GM18867 (cell line): ENCODE measurements at regions not wholly inside any gene's neighbourhood (a gene's known extent, or its start where the extent isn't known, plus 50 kb on each side); places are given as distances from the start of the nearest gene placed in this dataset.

Source experiments
- ATAC-seq: cut with Tn5 transposase; IDR thresholded peaks from one replicate; pipeline ENCODE4 v1.9.1; 2021; ENCODE audit warnings: mild to moderate bottlenecking, moderate library complexity; ENCODE audit not compliant: unreplicated experiment

DNA sequence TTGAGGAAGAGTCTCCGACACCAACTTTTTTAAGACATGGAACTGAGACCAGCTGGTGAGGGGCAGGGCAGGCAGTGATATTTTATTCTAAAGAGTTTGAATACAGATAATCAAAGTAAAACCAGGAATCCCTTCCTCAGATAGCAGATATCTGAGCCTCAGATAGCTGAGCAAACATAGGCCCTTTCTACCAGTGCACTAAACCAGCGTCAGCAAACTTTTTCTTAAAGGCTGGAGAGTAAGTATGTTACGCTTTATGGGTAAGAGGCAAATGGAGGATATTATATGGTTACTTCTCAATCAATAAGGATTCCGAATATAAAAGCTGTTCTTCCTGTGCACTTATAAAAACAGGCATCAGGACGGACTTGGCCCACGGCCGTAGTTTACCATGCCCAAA lies 73.9 kb downstream of the WNT5A start:
- no peak for ATAC-seq

DNA sequence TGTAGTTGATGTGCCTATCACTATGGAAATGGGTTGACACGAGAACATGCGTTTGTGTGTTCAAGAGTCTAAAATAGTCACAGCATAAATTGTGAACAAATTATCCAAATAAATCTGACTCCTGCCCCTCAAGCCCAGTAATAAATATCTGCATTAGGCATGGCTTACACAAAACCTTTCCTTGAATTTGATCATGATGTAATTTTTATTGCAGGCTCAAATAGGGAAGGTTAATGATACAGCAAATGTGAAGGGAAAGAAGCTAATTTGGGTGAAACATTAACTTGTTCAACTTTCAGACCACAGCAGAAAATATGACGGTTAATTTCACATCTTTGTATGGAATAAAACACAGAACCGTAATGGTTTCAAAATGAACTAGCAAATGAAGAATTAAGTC lies 74.6 kb downstream of the WNT5A start:
- ATAC-seq = no peak

DNA sequence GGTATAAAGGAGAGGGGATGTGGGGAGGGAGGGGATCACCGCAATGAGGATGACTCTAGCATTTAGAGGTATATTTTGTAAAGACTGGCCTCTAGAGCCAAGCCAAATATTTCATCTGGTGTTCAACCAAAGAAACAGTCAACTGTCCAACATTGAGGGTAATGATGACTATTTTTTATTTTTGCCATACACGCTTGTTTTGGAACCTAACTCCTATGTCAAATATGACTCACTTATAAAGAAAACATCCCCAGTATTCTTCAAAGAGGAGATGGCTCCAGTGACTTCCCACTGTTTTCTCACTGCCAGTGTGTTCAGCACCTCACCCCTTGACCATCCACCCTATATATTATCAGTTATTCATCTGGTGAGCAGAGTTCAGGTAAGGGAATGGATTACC lies 77.3 kb downstream of the WNT5A start:
- ATAC-seq = no peak

DNA sequence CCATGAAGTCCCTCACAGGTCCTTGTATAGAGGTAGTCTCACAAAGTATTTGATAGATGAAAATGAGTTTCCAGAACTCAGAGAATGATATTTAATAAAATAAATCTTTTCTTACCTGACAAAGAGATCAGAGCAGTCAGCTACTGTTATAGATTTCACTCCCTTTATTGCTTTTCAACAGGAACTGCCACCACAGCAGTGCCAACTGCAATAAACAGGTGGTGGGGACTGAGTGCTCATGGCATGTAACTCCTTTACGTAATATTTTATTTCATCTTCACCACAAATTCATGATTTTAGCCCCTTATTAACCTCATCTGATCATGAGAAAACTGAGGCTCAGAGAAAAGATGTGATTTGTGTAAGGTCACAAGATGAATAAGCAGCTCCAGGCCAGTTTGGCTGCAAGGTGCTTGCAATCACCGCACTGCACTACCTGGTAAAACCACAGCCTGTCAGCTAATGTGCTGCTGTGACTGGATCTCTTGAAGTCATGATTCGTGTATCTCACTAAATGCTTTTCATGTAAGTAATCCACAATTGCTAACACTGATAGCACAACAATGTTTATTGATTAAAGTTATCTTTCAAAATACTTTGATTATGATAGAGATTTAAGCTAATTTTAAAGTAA lies 78.8 kb downstream of the WNT5A start:
- ATAC-seq = no peak

DNA sequence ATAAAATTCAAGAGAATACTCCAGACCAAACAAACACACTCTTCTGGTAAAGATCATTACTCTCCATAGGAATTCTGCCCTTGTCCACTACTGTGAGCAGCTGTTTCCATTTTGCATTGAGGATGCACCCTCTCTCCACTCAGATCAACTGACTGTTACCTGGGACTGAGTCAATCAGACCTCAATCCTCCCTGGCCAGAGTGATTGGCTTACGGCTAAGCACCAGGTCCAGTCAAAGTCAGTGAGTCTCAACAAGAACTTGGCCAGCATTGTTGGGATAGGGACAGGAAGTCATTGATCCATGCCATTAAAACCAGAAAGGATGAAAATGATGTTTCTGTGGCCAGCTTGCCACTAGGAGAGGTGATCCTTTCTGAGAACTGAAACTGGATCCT lies 79.7 kb downstream of the WNT5A start:
- ATAC-seq = no peak

DNA sequence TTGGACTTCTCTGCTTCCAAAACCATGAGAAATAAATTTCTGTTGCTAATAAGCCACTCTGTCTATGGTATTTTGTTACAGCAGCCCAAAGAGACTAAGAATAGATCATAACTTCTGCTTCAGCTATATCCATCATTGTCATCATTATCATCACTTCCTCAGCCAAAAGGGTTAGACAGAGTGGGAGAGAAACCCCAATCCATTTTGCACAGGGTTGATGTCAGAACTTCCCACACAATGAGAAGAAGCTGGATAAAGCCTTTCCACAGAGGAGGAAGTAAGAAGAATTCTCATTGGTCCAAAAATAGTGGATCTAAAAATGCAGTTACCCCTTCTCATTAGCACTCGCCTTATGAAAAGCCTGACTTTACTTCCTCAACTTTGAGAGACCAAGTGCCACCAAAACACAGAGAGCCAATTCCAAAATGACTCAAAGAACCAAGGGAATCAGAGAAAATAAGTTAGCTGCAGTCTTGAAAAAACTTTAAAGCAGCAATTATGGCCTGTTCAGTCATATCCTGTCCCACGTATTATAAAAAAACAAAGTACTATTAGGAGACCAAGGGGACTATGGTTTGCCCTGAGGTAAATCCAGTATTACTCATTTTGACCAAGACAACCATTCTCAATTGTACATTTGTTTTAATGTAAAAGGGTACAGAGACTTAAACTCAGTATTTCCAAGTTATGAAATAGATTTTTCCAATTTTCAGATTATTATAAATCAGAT lies 80.2 kb downstream of the WNT5A start:
- no peak for ATAC-seq

DNA sequence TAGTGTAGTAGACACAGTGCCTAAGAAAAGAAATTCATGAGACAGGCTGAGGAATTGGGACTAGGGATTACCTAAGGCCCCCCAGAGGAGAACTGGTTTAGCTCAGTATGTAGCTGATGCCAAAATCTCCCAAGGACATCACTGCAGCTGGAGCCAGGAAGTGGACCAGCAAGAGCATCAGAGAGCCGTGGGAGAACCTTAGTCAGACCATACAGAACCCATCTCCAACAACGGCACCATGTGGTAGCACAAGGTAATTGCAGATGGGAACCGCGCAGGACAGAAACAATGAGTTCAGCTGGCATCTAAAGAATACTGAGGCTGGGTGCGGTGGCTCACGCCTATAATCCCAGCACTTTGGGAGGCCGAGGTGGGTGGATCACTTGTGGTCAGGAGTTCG lies 81.7 kb downstream of the WNT5A start:
- no peak for ATAC-seq

DNA sequence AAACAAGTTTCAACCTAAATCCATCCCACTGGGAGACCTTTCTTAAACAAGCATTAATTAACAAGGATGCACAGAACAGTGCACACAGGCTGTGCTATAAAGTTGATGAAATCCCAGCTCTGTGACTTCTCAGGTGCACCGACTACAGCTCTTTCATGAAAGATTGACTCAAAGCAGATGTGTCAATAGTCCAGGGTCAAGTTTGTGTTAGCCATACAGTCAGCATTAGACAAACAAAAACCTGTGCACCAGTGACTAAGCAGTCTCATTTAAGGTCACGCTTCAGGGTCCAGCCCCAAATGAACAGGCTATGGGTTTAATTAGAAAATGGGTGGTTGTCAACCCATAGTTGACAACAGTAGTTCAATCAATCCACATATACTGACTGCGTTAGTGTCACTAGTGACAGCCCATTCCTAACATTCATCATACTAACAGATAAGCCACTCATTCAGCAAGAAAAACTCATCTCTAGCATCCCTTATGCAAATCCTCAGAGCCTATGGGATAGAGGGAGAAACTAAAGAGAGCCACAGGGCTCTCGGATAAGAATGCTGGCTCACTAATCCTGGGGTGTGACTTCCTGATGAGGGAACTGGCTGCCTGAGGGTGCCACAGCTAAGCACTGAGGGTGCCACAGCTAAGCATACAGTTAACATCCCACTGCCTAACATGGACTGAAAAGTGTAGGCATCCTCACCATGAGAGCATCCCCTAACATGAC lies 84.1 kb downstream of the WNT5A start:
- ATAC-seq = no peak

DNA sequence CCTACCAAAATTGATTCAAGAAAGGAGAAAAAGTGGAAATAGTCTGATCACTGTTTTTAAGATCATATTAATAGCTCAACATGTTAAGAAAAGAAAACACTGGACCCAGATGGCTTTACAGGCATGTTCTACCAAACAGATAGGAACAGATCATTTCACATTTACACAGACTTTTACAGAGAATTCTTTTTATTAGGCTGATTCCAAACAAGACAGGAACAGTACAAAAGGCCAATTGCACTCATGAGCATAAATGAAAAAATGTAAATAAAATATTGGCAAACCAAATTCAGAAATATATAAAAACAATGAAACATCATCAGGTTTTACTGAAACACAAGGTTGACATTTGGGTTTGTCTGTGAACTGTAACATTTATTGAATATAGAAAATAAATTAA lies 106.5 kb downstream of the WNT5A start:
- no peak for ATAC-seq

DNA sequence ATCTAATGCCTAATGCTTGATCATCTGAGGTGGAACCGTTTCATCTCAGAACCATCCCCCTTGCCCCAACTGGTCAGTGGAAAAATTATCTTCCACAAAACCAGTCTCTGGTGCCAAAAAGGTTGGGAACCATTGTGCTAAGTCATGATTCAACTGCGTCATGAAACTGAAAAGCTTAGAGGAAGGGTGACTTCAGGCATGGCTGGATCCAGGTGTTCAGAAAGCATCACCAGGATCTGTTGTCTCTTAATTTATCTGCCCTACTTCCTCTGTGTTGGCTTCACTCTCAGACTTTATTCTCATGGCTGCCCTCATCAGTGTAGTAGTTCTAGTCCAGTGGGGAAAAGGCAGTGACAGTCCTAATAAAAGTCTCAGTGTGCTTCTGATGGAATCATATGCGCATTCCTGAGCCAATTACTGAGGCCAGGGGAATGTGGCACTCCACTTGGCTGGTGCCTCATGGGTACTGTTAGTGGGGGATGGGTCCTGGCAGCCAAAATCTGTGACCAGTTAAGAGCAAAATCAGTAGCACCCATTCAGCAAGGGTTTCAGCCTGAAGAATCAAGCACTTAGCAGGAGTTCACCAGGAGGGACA lies 110.3 kb downstream of the WNT5A start:
- no peak for ATAC-seq

DNA sequence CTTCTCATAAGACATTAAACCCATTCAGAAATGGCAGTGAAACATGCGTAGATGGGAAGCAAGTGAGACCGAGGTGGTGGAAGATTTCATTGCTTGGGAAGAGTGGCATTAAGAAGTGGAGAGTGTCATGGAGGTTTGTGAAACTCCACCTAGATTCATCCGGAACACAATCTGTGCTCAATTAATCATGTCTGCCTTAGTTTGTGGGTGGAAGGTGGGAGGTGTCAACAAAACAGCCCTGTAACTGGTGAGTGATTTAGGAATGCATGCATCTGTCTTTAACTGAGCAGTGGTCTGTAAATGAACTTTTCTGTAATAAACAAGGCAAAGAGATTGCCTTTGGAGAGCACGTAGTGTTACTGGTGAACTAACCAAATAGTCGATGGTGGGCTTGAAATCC lies 113.7 kb downstream of the WNT5A start:
- ATAC-seq = no peak

DNA sequence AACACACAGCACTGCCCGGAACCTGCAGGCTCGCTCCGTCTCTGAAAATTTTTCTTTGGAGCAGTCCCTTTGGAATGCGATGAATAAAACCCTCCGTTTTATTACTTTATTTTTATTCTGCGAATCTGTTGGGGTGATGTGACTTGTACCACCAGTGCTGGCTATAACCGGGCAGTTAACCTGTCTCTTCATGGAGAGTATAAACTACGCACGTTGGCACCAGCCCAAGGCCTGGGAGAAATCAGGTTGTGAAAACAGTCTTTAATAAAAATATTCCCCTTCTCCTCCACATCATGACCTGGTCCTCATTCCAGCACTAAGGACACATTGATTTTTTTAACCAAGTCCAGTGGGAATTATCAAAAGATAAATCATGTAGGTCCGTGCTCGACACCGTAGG lies 116.8 kb downstream of the WNT5A start:
- ATAC-seq = no peak

DNA sequence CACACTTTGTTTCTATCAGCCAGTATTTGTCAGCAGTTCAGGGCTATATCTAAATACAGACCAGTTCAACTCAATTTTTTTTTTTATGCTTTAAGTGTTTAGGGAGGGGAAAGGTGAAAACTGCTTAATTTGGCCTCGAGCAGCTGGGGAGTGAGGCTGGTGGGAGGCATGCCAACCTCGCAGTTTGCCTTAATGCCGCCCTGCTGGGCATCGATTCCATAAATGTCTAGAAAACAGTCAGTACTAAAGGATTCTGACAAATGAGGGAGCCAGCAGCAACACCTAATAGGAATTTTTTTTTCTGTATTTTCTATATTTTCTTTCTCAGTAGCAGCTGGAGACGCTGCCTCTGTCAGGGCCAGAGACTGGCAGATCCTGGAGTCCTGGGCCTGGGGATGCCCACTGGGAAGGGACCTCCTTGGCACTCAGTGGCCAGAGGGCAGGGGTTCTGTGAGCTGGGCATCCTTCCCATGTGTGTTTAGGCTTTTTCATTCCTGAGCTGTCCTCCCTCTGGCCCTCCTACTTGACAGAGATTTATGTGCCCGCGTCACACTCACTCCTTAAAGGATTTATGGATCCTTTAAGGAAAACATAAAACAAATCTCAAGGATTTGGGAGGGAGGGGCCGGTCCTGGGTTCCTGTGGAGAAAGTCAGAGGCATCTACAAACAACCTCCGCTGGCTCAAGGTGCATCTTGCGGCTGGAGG lies 117.8 kb downstream of the WNT5A start:
- ATAC-seq = no peak

DNA sequence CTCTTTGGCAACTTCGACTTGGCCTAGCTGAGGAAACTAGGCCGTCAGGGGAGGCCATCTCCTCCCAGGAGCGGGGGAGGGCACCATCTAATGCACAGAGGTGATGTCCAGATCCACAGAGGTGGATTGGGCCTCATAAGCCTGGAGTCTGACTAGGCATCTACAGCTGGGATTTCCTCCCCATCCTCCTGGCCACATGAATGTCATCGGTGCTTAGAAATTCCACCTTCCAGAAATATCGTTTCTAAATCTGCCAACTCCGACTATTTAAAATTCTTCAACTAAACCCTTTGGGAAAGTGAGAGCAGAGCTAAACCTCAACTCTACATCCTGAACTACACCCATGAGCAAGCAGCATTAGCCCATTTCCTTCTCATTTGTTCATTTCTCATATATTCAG lies 118.7 kb downstream of the WNT5A start:
- no peak for ATAC-seq

DNA sequence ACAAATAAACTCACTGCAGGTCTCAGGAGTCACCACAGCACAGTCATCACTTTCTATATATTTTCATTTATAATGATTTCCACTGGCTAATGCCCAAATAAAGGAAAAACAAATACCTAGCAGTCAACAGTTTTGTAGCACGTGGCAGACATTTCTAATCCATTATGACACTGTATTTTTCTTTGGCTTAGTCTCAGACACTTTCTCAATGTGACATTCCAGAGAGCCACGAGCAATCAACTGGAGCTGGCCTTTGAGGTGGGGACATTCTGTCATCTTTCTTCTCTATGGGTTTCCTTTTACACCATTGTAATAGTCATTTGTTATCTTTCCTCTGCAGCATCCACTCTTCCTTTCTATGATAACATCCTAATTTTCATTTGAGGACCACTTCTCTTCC lies 119.7 kb downstream of the WNT5A start:
- no peak for ATAC-seq

DNA sequence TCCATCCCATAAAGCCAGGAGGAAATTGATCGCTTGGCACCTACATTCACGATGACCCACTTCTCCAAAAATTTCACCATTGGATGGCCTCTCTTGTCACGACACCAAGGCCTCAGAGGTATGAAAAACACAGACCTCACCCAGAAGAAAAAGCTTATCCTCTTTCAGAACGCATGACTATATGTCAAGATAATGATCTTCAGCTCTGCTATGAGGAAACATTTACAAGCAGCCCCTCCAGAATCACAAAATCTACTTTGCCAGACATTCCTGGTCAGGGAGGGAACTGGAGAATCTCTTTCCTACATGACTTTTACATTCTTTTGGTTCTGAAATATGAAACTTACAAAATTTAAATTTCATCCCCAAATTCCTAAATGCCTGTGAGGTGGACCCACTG lies 122.7 kb downstream of the WNT5A start:
- ATAC-seq = no peak

DNA sequence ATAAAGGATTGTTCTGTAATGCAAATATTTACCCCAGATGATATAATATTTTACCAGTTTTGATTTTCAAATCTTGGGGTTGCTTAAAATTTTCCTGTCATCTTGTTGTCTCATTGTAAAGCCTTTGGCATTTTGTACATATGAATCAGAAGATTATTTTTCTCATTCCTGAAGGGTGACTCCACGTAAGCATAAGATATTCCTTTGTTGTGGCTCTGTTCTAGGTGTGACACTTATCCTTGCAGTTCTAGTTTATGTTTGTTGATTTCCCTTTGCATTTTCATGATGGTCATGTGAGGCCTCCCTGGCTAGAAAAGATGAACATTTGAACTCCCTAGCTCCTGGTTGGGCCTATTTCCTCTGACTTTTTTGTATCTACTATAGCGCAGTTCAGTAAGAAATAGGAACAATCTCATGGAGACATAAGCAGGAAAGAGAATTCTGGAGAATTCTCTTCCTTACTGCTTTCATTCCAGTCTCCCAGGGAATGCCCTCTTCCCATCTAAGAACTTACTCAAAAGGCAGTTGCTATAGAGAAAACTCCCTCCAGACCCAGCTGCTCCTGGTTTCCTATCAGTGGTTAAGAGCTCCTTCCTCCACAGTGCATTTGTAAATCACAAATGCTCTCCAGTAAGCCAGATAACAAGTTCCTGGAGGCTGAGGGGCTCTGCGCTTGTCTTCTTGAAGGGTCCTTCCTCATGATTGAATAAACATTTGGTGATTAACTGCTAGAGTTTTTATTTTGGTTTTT lies 124.7 kb downstream of the WNT5A start:
- no peak for ATAC-seq

DNA sequence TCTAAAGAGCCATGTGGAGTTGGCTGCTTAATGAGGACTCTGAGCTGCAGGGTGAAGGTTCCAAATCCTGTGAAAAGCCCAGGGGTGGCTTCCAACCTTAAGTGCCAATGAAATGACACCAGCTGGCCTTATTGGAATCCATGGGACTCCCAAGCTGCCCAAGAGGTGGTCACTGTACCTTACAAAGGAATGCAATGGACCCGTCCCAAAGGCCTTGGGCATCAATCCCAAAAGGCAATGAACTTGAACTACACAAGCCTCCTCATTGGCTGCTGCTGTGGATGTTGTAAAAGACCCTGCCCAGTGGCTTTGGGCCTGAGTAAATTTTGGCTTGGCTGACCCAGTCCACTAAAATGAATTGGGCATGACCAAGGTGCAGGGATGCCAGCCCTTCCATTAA lies 129.3 kb downstream of the WNT5A start:
- no peak for ATAC-seq

DNA sequence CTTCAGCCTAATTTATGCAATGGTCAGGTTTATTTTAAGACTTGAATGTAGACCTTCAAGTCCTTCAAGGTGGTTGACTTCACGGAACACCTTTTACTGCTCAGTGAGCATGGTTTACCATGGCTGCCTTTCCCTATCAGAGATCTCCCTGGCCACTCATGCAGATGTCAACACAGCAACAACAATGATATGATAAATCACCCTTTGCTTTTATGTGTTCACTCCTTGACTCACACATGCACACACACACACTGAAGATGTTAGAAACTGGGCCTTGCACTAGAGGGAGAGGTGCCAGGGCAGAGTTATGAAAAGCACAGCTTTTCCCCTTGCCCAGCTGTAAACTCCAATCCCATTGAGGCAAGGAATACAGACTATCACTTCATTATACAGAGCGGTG lies 134.4 kb downstream of the WNT5A start:
- no peak for ATAC-seq

DNA sequence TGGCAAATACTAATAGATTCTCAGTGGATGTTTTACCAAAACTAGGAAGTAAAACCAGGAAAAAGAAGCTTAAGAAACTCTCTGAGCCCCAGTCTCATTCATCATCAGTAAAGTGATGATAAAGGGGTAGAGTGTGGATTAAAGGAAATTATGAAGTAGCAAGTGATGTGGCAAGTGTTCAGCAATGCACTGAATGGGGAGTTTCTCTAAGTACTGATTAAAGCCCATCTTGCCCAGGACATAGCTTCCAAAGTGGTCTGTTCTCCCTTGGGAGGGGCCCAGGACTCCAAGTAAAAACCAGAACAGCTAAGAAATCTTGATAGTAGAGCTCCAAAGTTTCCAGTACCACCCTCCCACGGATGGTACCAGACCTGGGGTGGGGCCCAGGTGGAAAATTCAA lies 137.3 kb downstream of the WNT5A start:
- ATAC-seq = no peak
